ENCODE measurements at regions not wholly inside any gene's neighbourhood (a gene's known extent, or its start where the extent isn't known, plus 50 kb on each side); places are given as distances from the start of the nearest gene placed in this dataset.

- TF ChIP-seq CTCF (IDR thresholded peaks at IDR 0.05): no peak
- no peak for TF ChIP-seq EP300 (IDR thresholded peaks at IDR 0.05)
- TF ChIP-seq POLR2A (IDR thresholded peaks at IDR 0.05): no peak
These were observed 344.5 kb upstream of the SFSWAP start for GRCh38 chr12:131366261-131366871.

Measured in suprapubic skin (tissue), 3 donors.